H1 (cell line): ENCODE measurements at regions not wholly inside any gene's neighbourhood (a gene's known extent, or its start where the extent isn't known, plus 50 kb on each side); places are given as distances from the start of the nearest gene placed in this dataset.

ENCODE experiments used
- CHD2 ChIP-seq: IDR thresholded peaks from 2 replicates; pipeline ENCODE4 v1.6.1; 2012; ENCODE audit warnings: low read length, improper control_type of control experiment
- CREB1 ChIP-seq: IDR thresholded peaks from 2 replicates; pipeline ENCODE4 v1.6.1; 2012; ENCODE audit warnings: inconsistent platforms
- GABPA ChIP-seq: IDR thresholded peaks from 2 replicates; pipeline ENCODE4 v1.6.1; 2011; ENCODE audit warnings: mild to moderate bottlenecking, low read length, moderate library complexity, borderline replicate concordance; ENCODE audit not compliant: insufficient read depth
- POLR2A ChIP-seq, 2 experiments: IDR thresholded peaks; 1 replicate in 1 of 2; 2 replicates in 1 of 2; pipeline ENCODE4 v1.6.1; 2011; ENCODE audit warnings: low read depth in 2 of 2, low read length in 2 of 2, mild to moderate bottlenecking in 2 of 2; ENCODE audit errors: control extremely low read depth in 1 of 2
- RAD21 ChIP-seq, 2 experiments: IDR thresholded peaks in 1 of 2; conservative IDR thresholded peaks in 1 of 2; 2 replicates each; pipeline ENCODE4 v1.6.1; 2011; ENCODE audit warnings: low read depth in 2 of 2, low read length in 2 of 2, improper control_type of control experiment in 1 of 2, inconsistent platforms in 1 of 2, mild to moderate bottlenecking in 1 of 2, moderate library complexity in 1 of 2
- TAF1 ChIP-seq: IDR thresholded peaks from 2 replicates; pipeline ENCODE4 v1.6.1; 2011; ENCODE audit warnings: mild to moderate bottlenecking, low read depth, low read length
- TF ChIP-seq, protein P1 (sequence below), 3 experiments: IDR thresholded peaks; 1 replicate in 2 of 3; 2 replicates in 1 of 3; pipeline versions ENCODE4 v1.5.1 to v1.6.1; 2011; ENCODE audit warnings: low read length in 3 of 3, mild to moderate bottlenecking in 3 of 3, inconsistent platforms in 2 of 3, low read depth in 1 of 3, moderate library complexity in 1 of 3; ENCODE audit not compliant: insufficient read depth in 1 of 3; ENCODE audit errors: control extremely low read depth in 1 of 3
- TF ChIP-seq, protein P2 (sequence below): IDR thresholded peaks from 2 replicates; pipeline ENCODE4 v1.6.1; 2011; ENCODE audit warnings: low read depth, mild to moderate bottlenecking, low read length; ENCODE audit not compliant: insufficient read depth
- TF ChIP-seq, protein P3 (sequence below): IDR thresholded peaks from 2 replicates; pipeline ENCODE4 v1.6.1; 2012; ENCODE audit warnings: inconsistent platforms

DNA sequence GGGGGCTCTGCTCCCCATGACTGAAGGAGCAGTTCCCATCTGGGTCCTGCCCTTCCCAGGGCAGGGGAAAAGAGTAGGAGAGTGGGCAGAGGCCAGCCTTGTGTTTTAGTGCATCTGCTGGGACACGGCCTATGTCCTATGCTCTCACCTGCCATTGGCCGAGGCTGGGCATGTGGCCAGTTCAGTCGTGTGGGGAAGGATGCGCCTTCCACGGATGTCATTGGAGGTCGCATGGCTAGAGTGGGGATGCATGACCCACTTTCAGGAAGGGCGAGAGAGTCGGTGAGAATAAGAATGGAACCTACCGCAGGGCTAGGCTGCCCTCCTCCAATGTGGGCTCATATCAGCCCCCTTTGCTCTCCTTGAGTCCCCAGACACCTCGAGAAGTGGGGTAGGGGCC is 70.9 kb upstream of the HAAO start:
- TF ChIP-seq, protein P1, sequence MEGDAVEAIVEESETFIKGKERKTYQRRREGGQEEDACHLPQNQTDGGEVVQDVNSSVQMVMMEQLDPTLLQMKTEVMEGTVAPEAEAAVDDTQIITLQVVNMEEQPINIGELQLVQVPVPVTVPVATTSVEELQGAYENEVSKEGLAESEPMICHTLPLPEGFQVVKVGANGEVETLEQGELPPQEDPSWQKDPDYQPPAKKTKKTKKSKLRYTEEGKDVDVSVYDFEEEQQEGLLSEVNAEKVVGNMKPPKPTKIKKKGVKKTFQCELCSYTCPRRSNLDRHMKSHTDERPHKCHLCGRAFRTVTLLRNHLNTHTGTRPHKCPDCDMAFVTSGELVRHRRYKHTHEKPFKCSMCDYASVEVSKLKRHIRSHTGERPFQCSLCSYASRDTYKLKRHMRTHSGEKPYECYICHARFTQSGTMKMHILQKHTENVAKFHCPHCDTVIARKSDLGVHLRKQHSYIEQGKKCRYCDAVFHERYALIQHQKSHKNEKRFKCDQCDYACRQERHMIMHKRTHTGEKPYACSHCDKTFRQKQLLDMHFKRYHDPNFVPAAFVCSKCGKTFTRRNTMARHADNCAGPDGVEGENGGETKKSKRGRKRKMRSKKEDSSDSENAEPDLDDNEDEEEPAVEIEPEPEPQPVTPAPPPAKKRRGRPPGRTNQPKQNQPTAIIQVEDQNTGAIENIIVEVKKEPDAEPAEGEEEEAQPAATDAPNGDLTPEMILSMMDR (IDR thresholded peaks at IDR 0.05; ENCODE audit: control extremely low read depth in 1 of 3, insufficient read depth in 1 of 3, low read depth in 1 of 3, low read length in 3 of 3), result no peak
- TF ChIP-seq POLR2A (IDR thresholded peaks at IDR 0.05; ENCODE audit: control extremely low read depth in 1 of 2, low read depth in 2 of 2, low read length in 2 of 2), result no peak
- no peak for TF ChIP-seq GABPA
- TF ChIP-seq, protein P2, sequence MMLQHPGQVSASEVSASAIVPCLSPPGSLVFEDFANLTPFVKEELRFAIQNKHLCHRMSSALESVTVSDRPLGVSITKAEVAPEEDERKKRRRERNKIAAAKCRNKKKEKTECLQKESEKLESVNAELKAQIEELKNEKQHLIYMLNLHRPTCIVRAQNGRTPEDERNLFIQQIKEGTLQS, result no peak
- TF ChIP-seq, protein P3, sequence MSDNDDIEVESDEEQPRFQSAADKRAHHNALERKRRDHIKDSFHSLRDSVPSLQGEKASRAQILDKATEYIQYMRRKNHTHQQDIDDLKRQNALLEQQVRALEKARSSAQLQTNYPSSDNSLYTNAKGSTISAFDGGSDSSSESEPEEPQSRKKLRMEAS, result no peak
- TF ChIP-seq RAD21 (IDR thresholded peaks at IDR 0.05 in 1 of 2, conservative IDR thresholded peaks at IDR 0.05 in 1 of 2; ENCODE audit: low read depth in 2 of 2, low read length in 2 of 2), result no peak
- no peak for TF ChIP-seq TAF1
- no peak for TF ChIP-seq CREB1
- no peak for TF ChIP-seq CHD2
